SK-N-SH (cell line): ENCODE measurements at regions not wholly inside any gene's neighbourhood (a gene's known extent, or its start where the extent isn't known, plus 50 kb on each side); places are given as distances from the start of the nearest gene placed in this dataset.

Experiments used
- CTCF ChIA-PET: fragments of 300-600, 350-600 bp; formaldehyde crosslinking; extraction: SDS; loops from one replicate; lab custom pipeline; 2021; lab: Yijun Ruan, JAX
- POLR2A ChIA-PET: fragments of 350-600 bp; sonication (Branson Sonifier 250); formaldehyde crosslinking; extraction: SDS; loops from one replicate; lab custom pipeline; 2020; ENCODE audit warnings: antibody characterized with exemption, inconsistent platforms; lab: Yijun Ruan, JAX
- DNase-seq: peaks from one replicate; pipeline ENCODE4 v3.0.0; 2012
- H2AFZ ChIP-seq: fragments of 200-600 bp; sonication (generic); 2 replicates; pipeline ENCODE4 v1.8.1; 2016; ENCODE audit warnings: antibody characterized with exemption, mild to moderate bottlenecking, low read depth
- H3F3A ChIP-seq: fragments of 200-600 bp; sonication (generic); replicated peaks from 2 replicates; pipeline ENCODE3; 2016; ENCODE audit warnings: antibody characterized with exemption, mild to moderate bottlenecking; ENCODE audit not compliant: insufficient read depth
- H3K27ac ChIP-seq, 2 experiments: fragments of 200-500 bp in 1 of 2; fragments of 200-600 bp in 1 of 2; sonication (Bioruptor generic) in 1 of 2; sonication (generic), shearing (Covaris generic) in 1 of 2; 2 replicates each; pipeline versions ENCODE4 v1.5.1 to v1.6.1; 2014 to 2016; ENCODE audit warnings: low read depth in 2 of 2, inconsistent platforms in 1 of 2, low read length in 1 of 2, mild to moderate bottlenecking in 1 of 2, mixed read lengths in 1 of 2
- H3K27me3 ChIP-seq: fragments of 200-600 bp; sonication (generic), shearing (Covaris generic); 2 replicates; pipeline ENCODE4 v1.6.1; 2016; ENCODE audit warnings: mixed run types; ENCODE audit not compliant: insufficient read depth
- H3K36me3 ChIP-seq, 2 experiments: fragments of 200-500 bp in 1 of 2; fragments of 200-600 bp in 1 of 2; sonication (Bioruptor generic) in 1 of 2; sonication (generic) in 1 of 2; replicated peaks in 1 of 2; 2 replicates each; pipeline versions ENCODE3 to v1.5.1; 2014 to 2016; ENCODE audit warnings: low read length in 1 of 2, mild to moderate bottlenecking in 1 of 2; ENCODE audit not compliant: insufficient read depth in 2 of 2, control insufficient read depth in 1 of 2
- H3K4me1 ChIP-seq, 2 experiments: fragments of 200-500 bp in 1 of 2; fragments of 200-600 bp in 1 of 2; sonication (Bioruptor generic) in 1 of 2; sonication (generic), shearing (Covaris generic) in 1 of 2; 2 replicates each; pipeline versions ENCODE4 v1.5.1 to v1.6.1; 2014 to 2016; ENCODE audit warnings: low read depth in 1 of 2, low read length in 1 of 2, mixed run types in 1 of 2; ENCODE audit not compliant: insufficient read depth in 2 of 2, control insufficient read depth in 1 of 2
- H3K4me2 ChIP-seq: fragments of 200-600 bp; sonication (generic), shearing (Covaris generic); 2 replicates; pipeline ENCODE4 v1.6.1; 2017; ENCODE audit warnings: mixed run types
- H3K4me3 ChIP-seq, 2 experiments: fragments of 200-500 bp in 1 of 2; fragments of 200-600 bp in 1 of 2; sonication (Bioruptor generic) in 1 of 2; sonication (generic), shearing (Covaris generic) in 1 of 2; 2 replicates each; pipeline versions ENCODE4 v1.5.1 to v1.8.1; 2014 to 2016; ENCODE audit warnings: low read depth in 2 of 2, inconsistent platforms in 1 of 2, low read length in 1 of 2, mild to moderate bottlenecking in 1 of 2, mixed read lengths in 1 of 2, moderate library complexity in 1 of 2
- H3K79me2 ChIP-seq: fragments of 200-600 bp; sonication (generic); 2 replicates; pipeline ENCODE4 v1.8.1; 2017; ENCODE audit warnings: mild to moderate bottlenecking; ENCODE audit not compliant: insufficient read depth
- H3K9ac ChIP-seq: fragments of 200-600 bp; sonication (generic); 2 replicates; pipeline ENCODE4 v1.6.1; 2017; ENCODE audit warnings: mixed run types
- H3K9me2 ChIP-seq: fragments of 200-600 bp; sonication (generic); 2 replicates; pipeline ENCODE4 v1.6.1; 2017; ENCODE audit warnings: mixed run types
- H3K9me3 ChIP-seq: fragments of 200-600 bp; sonication (generic); 2 replicates; pipeline ENCODE4 v1.6.1; 2017; ENCODE audit warnings: mixed run types, mild to moderate bottlenecking, moderate library complexity
- H4K20me1 ChIP-seq: fragments of 200-600 bp; sonication (generic); 2 replicates; pipeline ENCODE4 v1.6.1; 2017; ENCODE audit warnings: mild to moderate bottlenecking, mixed run types; ENCODE audit not compliant: insufficient read depth
- CHD2 ChIP-seq: fragments of 150-350 bp; IDR thresholded peaks from 2 replicates; pipeline ENCODE4 v1.6.1; 2018; ENCODE audit warnings: low read length; ENCODE audit not compliant: partially characterized antibody
- EP300 ChIP-seq, 2 experiments: IDR thresholded peaks; 2 replicates each; pipeline versions ENCODE4 v1.4.0 to v1.6.1; 2012; ENCODE audit warnings: borderline replicate concordance in 1 of 2, low read depth in 1 of 2, low read length in 1 of 2
- EZH2phosphoT487 ChIP-seq: fragments of 200-600 bp; sonication (generic); IDR thresholded peaks from 2 replicates; pipeline ENCODE4 v1.6.1; 2017; ENCODE audit warnings: low read depth, mixed run types, mild to moderate bottlenecking, antibody characterized with exemption, moderate library complexity, borderline replicate concordance
- FOSL2 ChIP-seq: IDR thresholded peaks from 2 replicates; pipeline ENCODE4 v1.4.0; 2012; ENCODE audit warnings: low read depth, mild to moderate bottlenecking, moderate library complexity, borderline replicate concordance
- FOXM1 ChIP-seq: IDR thresholded peaks from 2 replicates; pipeline ENCODE4 v1.4.0; 2012; ENCODE audit warnings: low read depth, mild to moderate bottlenecking
- MEF2A ChIP-seq: IDR thresholded peaks from 2 replicates; pipeline ENCODE4 v1.4.0; 2012; ENCODE audit warnings: low read depth, borderline replicate concordance
- NFIC ChIP-seq: IDR thresholded peaks from 2 replicates; pipeline ENCODE4 v1.4.0; 2012; ENCODE audit warnings: borderline replicate concordance
- NRF1 ChIP-seq: IDR thresholded peaks from 2 replicates; pipeline ENCODE4 v1.6.1; 2012; ENCODE audit warnings: low read depth, mild to moderate bottlenecking, low read length
- RAD21 ChIP-seq: IDR thresholded peaks from 2 replicates; pipeline ENCODE4 v1.6.1; 2012; ENCODE audit warnings: mild to moderate bottlenecking, low read length
- RFX5 ChIP-seq: IDR thresholded peaks from 2 replicates; pipeline ENCODE4 v1.6.1; 2012; ENCODE audit warnings: mild to moderate bottlenecking, improper control_type of control experiment, low read length
- SMC3 ChIP-seq: IDR thresholded peaks from 2 replicates; pipeline ENCODE4 v1.6.1; 2012; ENCODE audit warnings: low read depth, low read length, improper control_type of control experiment
- TCF12 ChIP-seq: IDR thresholded peaks from 2 replicates; pipeline ENCODE4 v1.4.0; 2012
- YY1 ChIP-seq: IDR thresholded peaks from 2 replicates; pipeline ENCODE4 v1.4.0; 2012; ENCODE audit warnings: low read depth, mild to moderate bottlenecking
- TF ChIP-seq, protein P1 (sequence below): fragments of 200-600 bp; sonication (generic); IDR thresholded peaks from 2 replicates; pipeline ENCODE4 v1.6.1; 2017; ENCODE audit warnings: antibody characterized with exemption, mild to moderate bottlenecking, moderate library complexity
- TF ChIP-seq, protein P2 (sequence below): fragments of 150-350 bp; IDR thresholded peaks from 2 replicates; pipeline ENCODE4 v1.6.1; 2017; ENCODE audit warnings: antibody characterized with exemption, low read length, low read depth, borderline replicate concordance
- TF ChIP-seq, protein P3 (sequence below): IDR thresholded peaks from 2 replicates; pipeline ENCODE4; 2012
- TF ChIP-seq, protein P4 (sequence below): fragments of 150-350 bp; IDR thresholded peaks from 2 replicates; pipeline ENCODE4 v1.6.1; 2016; ENCODE audit warnings: mild to moderate bottlenecking, low read depth, low read length

DNA sequence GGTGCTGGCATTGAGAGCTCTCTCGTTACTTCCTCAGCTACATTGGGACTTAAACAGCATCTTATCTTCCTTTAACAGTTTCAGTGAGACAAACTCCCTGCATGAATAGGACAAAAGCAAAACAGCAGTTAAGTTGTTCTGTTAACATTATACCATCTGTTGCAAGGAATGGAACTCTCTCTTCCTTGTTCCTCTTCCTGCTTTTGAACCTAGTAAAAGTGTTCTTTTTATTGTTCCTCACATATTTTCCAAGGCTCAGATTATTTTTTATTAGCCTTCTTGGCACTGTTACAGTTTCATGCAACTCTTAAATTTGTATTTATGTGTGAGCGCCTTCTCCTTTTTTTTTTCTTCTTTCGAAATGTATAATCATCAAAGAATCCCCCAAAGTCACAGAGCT is 202.6 kb upstream of the UFM1 start (continued):
- TF ChIP-seq RFX5: no peak
- no peak for TF ChIP-seq FOXM1
- no peak for TF ChIP-seq CHD2
- TF ChIP-seq, protein P1, sequence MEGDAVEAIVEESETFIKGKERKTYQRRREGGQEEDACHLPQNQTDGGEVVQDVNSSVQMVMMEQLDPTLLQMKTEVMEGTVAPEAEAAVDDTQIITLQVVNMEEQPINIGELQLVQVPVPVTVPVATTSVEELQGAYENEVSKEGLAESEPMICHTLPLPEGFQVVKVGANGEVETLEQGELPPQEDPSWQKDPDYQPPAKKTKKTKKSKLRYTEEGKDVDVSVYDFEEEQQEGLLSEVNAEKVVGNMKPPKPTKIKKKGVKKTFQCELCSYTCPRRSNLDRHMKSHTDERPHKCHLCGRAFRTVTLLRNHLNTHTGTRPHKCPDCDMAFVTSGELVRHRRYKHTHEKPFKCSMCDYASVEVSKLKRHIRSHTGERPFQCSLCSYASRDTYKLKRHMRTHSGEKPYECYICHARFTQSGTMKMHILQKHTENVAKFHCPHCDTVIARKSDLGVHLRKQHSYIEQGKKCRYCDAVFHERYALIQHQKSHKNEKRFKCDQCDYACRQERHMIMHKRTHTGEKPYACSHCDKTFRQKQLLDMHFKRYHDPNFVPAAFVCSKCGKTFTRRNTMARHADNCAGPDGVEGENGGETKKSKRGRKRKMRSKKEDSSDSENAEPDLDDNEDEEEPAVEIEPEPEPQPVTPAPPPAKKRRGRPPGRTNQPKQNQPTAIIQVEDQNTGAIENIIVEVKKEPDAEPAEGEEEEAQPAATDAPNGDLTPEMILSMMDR: no peak
- TF ChIP-seq, protein P2, sequence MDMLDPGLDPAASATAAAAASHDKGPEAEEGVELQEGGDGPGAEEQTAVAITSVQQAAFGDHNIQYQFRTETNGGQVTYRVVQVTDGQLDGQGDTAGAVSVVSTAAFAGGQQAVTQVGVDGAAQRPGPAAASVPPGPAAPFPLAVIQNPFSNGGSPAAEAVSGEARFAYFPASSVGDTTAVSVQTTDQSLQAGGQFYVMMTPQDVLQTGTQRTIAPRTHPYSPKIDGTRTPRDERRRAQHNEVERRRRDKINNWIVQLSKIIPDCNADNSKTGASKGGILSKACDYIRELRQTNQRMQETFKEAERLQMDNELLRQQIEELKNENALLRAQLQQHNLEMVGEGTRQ: no peak

DNA sequence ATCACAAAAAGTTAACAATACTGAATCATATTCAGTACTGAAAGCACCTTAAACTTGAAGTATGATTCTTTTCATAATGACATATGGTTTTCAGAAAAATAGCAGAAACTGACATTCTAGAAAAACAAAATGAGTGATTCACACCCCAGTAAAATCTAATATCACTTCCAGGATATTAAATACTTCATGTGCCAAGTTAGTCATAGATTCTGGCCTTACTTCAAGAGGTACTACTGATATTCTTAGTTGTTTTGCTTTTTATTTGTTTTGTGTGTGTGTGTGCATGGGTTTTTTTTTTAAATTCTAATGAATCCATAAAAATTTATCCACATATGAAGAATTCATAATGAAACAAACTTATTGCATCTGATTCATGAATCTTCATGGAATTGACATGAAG is 207.9 kb upstream of the UFM1 start:
- H3K4me3 ChIP-seq: no peak overlapping the region
- H3K4me1 ChIP-seq: no peaks in the 10 kb centered on the region
- no peaks in the 10 kb centered on the region for H3K9me2 ChIP-seq
- H2AFZ ChIP-seq: no peak overlapping the region
- POLR2A ChIA-PET: no interaction called here
- TF ChIP-seq MEF2A: no peak
- no peak for TF ChIP-seq FOSL2
- no peak for TF ChIP-seq RAD21
- TF ChIP-seq TCF12: no peak
- no peak for TF ChIP-seq EP300 (IDR thresholded peaks at IDR 0.05; ENCODE audit: borderline replicate concordance in 1 of 2, low read depth in 1 of 2, low read length in 1 of 2)
- TF ChIP-seq, protein P1: no peak
- TF ChIP-seq, protein P3, sequence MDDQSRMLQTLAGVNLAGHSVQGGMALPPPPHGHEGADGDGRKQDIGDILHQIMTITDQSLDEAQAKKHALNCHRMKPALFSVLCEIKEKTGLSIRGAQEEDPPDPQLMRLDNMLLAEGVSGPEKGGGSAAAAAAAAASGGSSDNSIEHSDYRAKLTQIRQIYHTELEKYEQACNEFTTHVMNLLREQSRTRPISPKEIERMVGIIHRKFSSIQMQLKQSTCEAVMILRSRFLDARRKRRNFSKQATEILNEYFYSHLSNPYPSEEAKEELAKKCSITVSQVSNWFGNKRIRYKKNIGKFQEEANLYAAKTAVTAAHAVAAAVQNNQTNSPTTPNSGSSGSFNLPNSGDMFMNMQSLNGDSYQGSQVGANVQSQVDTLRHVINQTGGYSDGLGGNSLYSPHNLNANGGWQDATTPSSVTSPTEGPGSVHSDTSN: no peak
- TF ChIP-seq, protein P2: no peak
- no peak for TF ChIP-seq SMC3
- TF ChIP-seq, protein P4, sequence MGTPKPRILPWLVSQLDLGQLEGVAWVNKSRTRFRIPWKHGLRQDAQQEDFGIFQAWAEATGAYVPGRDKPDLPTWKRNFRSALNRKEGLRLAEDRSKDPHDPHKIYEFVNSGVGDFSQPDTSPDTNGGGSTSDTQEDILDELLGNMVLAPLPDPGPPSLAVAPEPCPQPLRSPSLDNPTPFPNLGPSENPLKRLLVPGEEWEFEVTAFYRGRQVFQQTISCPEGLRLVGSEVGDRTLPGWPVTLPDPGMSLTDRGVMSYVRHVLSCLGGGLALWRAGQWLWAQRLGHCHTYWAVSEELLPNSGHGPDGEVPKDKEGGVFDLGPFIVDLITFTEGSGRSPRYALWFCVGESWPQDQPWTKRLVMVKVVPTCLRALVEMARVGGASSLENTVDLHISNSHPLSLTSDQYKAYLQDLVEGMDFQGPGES: no peak
- TF ChIP-seq EZH2phosphoT487: no peak
- no peak for TF ChIP-seq NRF1
- TF ChIP-seq YY1: no peak
- TF ChIP-seq NFIC: no peak
- no peak for DNase-seq
- no peak overlapping the region for H3K27ac ChIP-seq
- H3K9me3 ChIP-seq: no peaks in the 10 kb centered on the region
- H3F3A ChIP-seq: no peaks in the 10 kb centered on the region
- no peaks in the 10 kb centered on the region for H3K79me2 ChIP-seq
- no peaks in the 10 kb centered on the region for H4K20me1 ChIP-seq
- no peaks in the 10 kb centered on the region for H3K36me3 ChIP-seq
- no peaks in the 10 kb centered on the region for H3K27me3 ChIP-seq
- no peak overlapping the region for H3K9ac ChIP-seq
- H3K4me2 ChIP-seq: no peak overlapping the region
- CTCF ChIA-PET: no interaction called here
